Stomach (tissue), 4 donors: ENCODE measurements at regions not wholly inside any gene's neighbourhood (a gene's known extent, or its start where the extent isn't known, plus 50 kb on each side); places are given as distances from the start of the nearest gene placed in this dataset.

Experiments used
- EP300 ChIP-seq: sonication (generic); formaldehyde crosslinking; IDR thresholded peaks from one replicate; pipeline ENCODE4 v1.6.1; 2017; ENCODE audit warnings: antibody characterized with exemption
- TF ChIP-seq, protein P1 (sequence below), 7 experiments: fragments of 450-650 bp in 4 of 7; fragments of 200-600 bp in 3 of 7; sonication (generic) in 3 of 7; IDR thresholded peaks; one replicate each; pipeline ENCODE4 v1.5.1; 2016 to 2019; ENCODE audit warnings: antibody characterized with exemption in 7 of 7, control low read depth in 2 of 7, mild to moderate bottlenecking in 1 of 7

DNA sequence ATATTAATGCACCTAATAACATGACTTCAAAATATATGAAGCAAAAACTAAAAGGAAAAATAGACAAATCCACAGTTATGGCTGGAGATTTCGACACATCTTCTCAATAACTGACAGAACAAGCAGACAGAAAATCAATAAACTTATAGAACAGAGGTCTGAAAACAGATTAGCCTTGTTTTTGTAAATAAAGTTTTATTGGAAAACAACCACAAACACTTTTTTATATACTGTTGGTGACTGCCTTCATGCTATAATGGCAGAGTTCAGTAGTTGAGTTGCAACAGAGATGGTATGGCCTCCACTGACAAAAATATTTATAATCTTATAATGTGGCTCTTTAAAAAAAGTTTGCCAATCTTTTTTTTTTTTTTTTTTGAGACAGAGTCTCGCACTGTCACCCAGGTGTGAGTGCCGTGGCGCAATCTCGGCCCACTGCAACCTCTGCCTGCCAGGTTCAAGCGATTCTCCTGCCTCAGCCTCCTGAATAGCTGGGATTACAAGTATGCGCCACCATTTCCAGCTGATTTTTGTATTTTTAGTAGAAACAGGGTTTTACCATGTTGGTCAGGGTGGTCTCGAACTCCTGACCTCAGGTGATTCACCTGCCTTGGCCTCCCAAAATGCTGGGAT lies 52.2 kb upstream of the GATA2 start:
- TF ChIP-seq, protein P1, sequence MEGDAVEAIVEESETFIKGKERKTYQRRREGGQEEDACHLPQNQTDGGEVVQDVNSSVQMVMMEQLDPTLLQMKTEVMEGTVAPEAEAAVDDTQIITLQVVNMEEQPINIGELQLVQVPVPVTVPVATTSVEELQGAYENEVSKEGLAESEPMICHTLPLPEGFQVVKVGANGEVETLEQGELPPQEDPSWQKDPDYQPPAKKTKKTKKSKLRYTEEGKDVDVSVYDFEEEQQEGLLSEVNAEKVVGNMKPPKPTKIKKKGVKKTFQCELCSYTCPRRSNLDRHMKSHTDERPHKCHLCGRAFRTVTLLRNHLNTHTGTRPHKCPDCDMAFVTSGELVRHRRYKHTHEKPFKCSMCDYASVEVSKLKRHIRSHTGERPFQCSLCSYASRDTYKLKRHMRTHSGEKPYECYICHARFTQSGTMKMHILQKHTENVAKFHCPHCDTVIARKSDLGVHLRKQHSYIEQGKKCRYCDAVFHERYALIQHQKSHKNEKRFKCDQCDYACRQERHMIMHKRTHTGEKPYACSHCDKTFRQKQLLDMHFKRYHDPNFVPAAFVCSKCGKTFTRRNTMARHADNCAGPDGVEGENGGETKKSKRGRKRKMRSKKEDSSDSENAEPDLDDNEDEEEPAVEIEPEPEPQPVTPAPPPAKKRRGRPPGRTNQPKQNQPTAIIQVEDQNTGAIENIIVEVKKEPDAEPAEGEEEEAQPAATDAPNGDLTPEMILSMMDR (IDR thresholded peaks at IDR 0.05), result no peak
- TF ChIP-seq EP300, result no peak
